ENCODE measurements at regions not wholly inside any gene's neighbourhood (a gene's known extent, or its start where the extent isn't known, plus 50 kb on each side); places are given as distances from the start of the nearest gene placed in this dataset.

- TF ChIP-seq CTCF (conservative IDR thresholded peaks at IDR 0.05; ENCODE audit: low read depth, low read length) = no peak
- DNase-seq (ENCODE audit: low read depth) = no peak
- H3K4me3 ChIP-seq (ENCODE audit: low read depth, low read length) = no peak overlapping the region
These were observed 69.6 kb upstream of the COL1A2 start for GRCh38 chr7:94325122-94325475.

GRCh38 chr7:94330269-94331020 lies 64.2 kb upstream of the COL1A2 start:
- no peak overlapping the region for H3K4me3 ChIP-seq (ENCODE audit: low read depth, low read length)
- no peak for DNase-seq (ENCODE audit: low read depth)
- TF ChIP-seq CTCF (conservative IDR thresholded peaks at IDR 0.05; ENCODE audit: low read depth, low read length) = no peak

GRCh38 chr7:94332571-94332970 lies 62.1 kb upstream of the COL1A2 start:
- no peak overlapping the region for H3K4me3 ChIP-seq (ENCODE audit: low read depth, low read length)
- no peak for DNase-seq (ENCODE audit: low read depth)
- TF ChIP-seq CTCF (conservative IDR thresholded peaks at IDR 0.05; ENCODE audit: low read depth, low read length) = no peak

- DNase-seq (ENCODE audit: low read depth) = no peak
- no peak overlapping the region for H3K4me3 ChIP-seq (ENCODE audit: low read depth, low read length)
- TF ChIP-seq CTCF (conservative IDR thresholded peaks at IDR 0.05; ENCODE audit: low read depth, low read length) = no peak
These were observed 60.9 kb upstream of the COL1A2 start for GRCh38 chr7:94333810-94334209.

- peak; percentile 38 for DNase-seq (ENCODE audit: low read depth)
- H3K4me3 ChIP-seq (ENCODE audit: low read depth, low read length) = no peak overlapping the region
- no peak for TF ChIP-seq CTCF (conservative IDR thresholded peaks at IDR 0.05; ENCODE audit: low read depth, low read length)
These were observed 59.1 kb upstream of the COL1A2 start for GRCh38 chr7:94335586-94335985.

- no peak for DNase-seq (ENCODE audit: low read depth)
- H3K4me3 ChIP-seq (ENCODE audit: low read depth, low read length) = no peak overlapping the region
These were observed 58.7 kb upstream of the COL1A2 start for GRCh38 chr7:94336009-94336408.

More at GRCh38 chr7:94336009-94336408, 58.7 kb upstream of the COL1A2 start:
- no peak for TF ChIP-seq CTCF (conservative IDR thresholded peaks at IDR 0.05; ENCODE audit: low read depth, low read length)
